MM.1S (cell line): ENCODE measurements at regions not wholly inside any gene's neighbourhood (a gene's known extent, or its start where the extent isn't known, plus 50 kb on each side); places are given as distances from the start of the nearest gene placed in this dataset.

ENCODE experiments used
- EZH2 ChIP-seq: fragments of 300-600 bp; sonication (generic); optimal IDR thresholded peaks from 2 replicates; pipeline ENCODE3; 2017; ENCODE audit warnings: low read depth, mild to moderate bottlenecking, antibody characterized with exemption, low read length, mixed read lengths
- EZH2phosphoT487 ChIP-seq: fragments of 300-600 bp; sonication (generic); IDR thresholded peaks from 2 replicates; pipeline ENCODE4 v1.6.1; 2018; ENCODE audit warnings: antibody characterized with exemption, low read length
- TF ChIP-seq, protein P1 (sequence below): fragments of 300-600 bp; sonication (generic); IDR thresholded peaks from 2 replicates; pipeline ENCODE4 v1.5.1; 2016; ENCODE audit warnings: antibody characterized with exemption, low read length, mixed read lengths

DNA sequence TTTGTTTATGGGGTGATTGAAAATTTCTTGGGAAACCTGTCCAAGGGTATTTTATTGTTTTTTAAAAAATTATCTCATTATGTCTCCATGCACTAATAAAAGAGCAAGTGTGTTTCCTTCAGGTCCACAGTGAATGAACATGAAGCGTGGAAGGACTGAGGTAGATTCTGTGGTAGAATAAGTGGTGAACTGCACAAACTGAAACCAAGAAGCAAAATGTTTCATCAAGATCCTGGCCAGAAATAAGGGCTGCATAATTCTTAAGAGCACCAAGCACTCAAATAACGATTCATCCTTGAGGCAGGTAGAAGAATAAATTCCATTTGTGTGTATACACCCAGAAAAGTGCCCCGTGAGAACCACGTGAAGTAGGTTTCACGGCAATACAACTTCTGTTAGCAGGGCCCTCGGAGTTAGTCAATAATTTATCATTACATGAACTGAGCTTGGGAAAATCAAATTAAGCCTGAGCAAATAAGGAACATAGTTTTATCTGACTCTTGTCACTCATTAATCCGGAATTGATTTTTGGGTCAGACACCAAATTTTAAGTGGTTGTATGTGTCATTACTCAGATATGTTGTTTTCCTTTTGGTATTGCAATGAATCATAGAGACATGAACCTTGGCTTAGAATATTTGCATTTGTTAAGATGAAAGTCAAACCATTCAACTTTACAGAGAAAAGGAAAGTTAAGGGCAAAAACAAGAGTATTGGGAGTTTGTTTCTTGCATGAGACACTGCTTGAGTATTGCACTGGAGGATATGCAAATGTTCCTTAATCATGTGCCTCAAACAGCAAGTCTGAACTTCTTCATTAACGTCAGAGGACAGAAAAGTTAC lies 472.6 kb upstream of the NETO1 start:
- TF ChIP-seq, protein P1, sequence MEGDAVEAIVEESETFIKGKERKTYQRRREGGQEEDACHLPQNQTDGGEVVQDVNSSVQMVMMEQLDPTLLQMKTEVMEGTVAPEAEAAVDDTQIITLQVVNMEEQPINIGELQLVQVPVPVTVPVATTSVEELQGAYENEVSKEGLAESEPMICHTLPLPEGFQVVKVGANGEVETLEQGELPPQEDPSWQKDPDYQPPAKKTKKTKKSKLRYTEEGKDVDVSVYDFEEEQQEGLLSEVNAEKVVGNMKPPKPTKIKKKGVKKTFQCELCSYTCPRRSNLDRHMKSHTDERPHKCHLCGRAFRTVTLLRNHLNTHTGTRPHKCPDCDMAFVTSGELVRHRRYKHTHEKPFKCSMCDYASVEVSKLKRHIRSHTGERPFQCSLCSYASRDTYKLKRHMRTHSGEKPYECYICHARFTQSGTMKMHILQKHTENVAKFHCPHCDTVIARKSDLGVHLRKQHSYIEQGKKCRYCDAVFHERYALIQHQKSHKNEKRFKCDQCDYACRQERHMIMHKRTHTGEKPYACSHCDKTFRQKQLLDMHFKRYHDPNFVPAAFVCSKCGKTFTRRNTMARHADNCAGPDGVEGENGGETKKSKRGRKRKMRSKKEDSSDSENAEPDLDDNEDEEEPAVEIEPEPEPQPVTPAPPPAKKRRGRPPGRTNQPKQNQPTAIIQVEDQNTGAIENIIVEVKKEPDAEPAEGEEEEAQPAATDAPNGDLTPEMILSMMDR: no peak
- TF ChIP-seq EZH2phosphoT487 (no peak), EZH2 (no peak)
